ENCODE measurements at regions not wholly inside any gene's neighbourhood (a gene's known extent, or its start where the extent isn't known, plus 50 kb on each side); places are given as distances from the start of the nearest gene placed in this dataset.

GRCh38 chr12:86959766-86960458 lies 703.7 kb upstream of the MGAT4C start:
- TF ChIP-seq CTCF (IDR thresholded peaks at IDR 0.05) (no peak), POLR2A (IDR thresholded peaks at IDR 0.05) (no peak), POLR2AphosphoS5 (IDR thresholded peaks at IDR 0.05) (no peak), EP300 (IDR thresholded peaks at IDR 0.05; ENCODE audit: low read depth) (no peak)

Data from transverse colon (tissue), 4 donors.